HEK293T (cell line): ENCODE measurements at regions not wholly inside any gene's neighbourhood (a gene's known extent, or its start where the extent isn't known, plus 50 kb on each side); places are given as distances from the start of the nearest gene placed in this dataset.

ENCODE experiments used
- ARNT ChIP-seq: fragments of 450-650 bp; IDR thresholded peaks from 2 replicates; pipeline ENCODE4 v1.6.1; 2017; ENCODE audit warnings: mild to moderate bottlenecking
- BHLHE40 ChIP-seq: fragments of 450-650 bp; IDR thresholded peaks from 2 replicates; pipeline ENCODE4 v1.6.1; 2016; ENCODE audit warnings: mild to moderate bottlenecking, moderate library complexity, borderline replicate concordance
- ELF4 ChIP-seq: fragments of 450-650 bp; IDR thresholded peaks from 2 replicates; pipeline ENCODE4 v1.6.1; 2017; ENCODE audit warnings: antibody characterized with exemption
- FOXA1 ChIP-seq: fragments of 450-650 bp; IDR thresholded peaks from 2 replicates; pipeline ENCODE4 v1.6.1; 2016; ENCODE audit warnings: mild to moderate bottlenecking
- FOXM1 ChIP-seq: fragments of 450-650 bp; IDR thresholded peaks from 2 replicates; pipeline ENCODE4 v1.6.1; 2017; ENCODE audit warnings: mild to moderate bottlenecking, borderline replicate concordance
- SUZ12 ChIP-seq: fragments of 450-650 bp; IDR thresholded peaks from 2 replicates; pipeline ENCODE4 v1.6.1; 2016; ENCODE audit warnings: mild to moderate bottlenecking
- ZNF384 ChIP-seq: fragments of 450-650 bp; IDR thresholded peaks from 2 replicates; pipeline ENCODE4 v1.6.1; 2016

DNA sequence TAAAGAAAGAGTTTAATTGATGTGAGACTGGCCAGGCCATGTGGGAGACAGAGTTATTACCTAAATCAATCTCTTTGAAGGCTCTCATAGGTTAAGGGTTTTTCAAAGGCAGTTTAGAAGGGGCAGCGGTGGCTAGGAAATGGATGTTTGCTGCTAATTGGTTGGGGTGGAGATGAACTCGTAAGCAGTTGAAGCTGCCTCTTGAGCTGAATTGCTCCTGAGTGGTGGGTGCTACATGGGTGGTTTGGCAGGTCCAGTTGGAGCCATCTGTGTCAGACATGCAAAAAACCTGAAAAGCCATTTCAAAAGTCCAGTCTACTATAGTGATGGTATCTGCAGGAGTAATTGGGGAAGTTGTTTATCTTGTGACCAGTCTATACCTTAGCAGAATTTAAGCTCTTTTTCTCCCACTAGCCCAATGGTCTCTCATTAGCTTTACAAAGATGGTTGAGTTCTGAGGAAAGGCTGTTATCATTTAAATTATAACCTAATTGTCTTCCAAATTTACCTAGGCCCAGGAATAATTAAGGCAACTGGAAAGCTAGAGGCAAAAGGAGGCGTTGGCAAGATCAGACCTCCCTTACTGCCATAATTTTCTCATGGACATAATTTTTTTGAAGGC lies 762.4 kb upstream of the FRG1 start:
- no peak for TF ChIP-seq FOXM1
- no peak for TF ChIP-seq BHLHE40
- no peak for TF ChIP-seq ZNF384
- no peak for TF ChIP-seq ARNT
- no peak for TF ChIP-seq ELF4
- no peak for TF ChIP-seq SUZ12
- TF ChIP-seq FOXA1, result no peak
